Fibroblast of villous mesenchyme (primary cell): ENCODE measurements at regions not wholly inside any gene's neighbourhood (a gene's known extent, or its start where the extent isn't known, plus 50 kb on each side); places are given as distances from the start of the nearest gene placed in this dataset.

ENCODE experiments used
- DNase-seq: peaks from one replicate; pipeline ENCODE4 v3.0.0-alpha.2; 2010; ENCODE audit warnings: low read depth
- H3K4me3 ChIP-seq: 2 replicates; pipeline ENCODE4 v1.5.1; 2011; ENCODE audit warnings: low read depth, mild to moderate bottlenecking, low read length
- TF ChIP-seq, protein P1 (sequence below): IDR thresholded peaks from 2 replicates; pipeline ENCODE4 v1.5.1; 2012; ENCODE audit warnings: low read depth, mild to moderate bottlenecking, low read length; ENCODE audit not compliant: insufficient read depth

DNA sequence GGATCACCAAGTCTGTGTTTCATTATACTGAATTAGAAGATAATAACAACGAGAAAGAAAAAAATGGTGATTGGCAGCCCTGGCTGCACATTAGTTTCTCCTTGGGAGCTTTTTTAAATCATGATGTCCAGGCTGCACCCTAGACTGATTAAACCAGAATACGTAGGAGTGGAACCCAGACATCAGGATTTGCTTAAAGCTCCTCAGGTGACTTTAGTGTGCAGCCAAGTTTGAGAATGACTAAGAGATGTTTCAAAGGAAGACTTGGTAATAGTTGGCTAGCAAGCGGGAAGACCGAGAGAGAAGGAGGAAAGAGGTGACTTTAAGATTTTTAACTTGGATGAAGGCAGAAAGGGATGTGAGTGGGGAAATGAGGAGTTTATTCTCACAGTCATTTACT is 71.4 kb upstream of the SERP2 start:
- TF ChIP-seq, protein P1, sequence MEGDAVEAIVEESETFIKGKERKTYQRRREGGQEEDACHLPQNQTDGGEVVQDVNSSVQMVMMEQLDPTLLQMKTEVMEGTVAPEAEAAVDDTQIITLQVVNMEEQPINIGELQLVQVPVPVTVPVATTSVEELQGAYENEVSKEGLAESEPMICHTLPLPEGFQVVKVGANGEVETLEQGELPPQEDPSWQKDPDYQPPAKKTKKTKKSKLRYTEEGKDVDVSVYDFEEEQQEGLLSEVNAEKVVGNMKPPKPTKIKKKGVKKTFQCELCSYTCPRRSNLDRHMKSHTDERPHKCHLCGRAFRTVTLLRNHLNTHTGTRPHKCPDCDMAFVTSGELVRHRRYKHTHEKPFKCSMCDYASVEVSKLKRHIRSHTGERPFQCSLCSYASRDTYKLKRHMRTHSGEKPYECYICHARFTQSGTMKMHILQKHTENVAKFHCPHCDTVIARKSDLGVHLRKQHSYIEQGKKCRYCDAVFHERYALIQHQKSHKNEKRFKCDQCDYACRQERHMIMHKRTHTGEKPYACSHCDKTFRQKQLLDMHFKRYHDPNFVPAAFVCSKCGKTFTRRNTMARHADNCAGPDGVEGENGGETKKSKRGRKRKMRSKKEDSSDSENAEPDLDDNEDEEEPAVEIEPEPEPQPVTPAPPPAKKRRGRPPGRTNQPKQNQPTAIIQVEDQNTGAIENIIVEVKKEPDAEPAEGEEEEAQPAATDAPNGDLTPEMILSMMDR, result no peak
- H3K4me3 ChIP-seq, result no peak overlapping the region
- no peak for DNase-seq

DNA sequence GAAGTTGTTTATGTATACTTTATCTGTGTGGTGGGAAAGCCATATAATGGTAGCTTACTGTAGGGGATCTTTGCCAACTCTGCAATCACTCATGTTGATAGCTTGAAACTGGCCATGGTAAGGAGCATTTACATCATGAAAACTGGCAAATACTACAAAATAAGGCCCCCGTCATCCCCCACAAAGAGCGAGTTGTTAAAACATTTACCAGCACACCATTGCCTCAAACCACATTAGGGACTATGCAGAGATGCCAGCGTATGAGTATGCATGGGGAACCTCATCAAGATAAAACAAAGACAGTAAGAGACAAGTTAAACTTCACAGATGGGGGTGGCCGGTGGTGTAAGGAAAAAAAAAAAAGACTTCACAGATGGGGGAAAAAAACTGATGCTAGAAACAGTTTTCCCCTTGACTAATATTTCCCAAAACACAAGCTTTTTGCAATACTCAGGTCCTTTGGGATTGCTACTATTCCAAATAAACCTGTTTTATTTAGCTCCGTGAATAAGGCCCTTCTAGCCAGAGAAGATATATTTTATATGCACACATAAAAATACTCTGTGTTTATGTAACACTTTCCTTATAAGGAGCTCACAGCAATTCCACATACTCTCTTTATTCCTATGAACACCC is 70.6 kb upstream of the SERP2 start:
- DNase-seq, result peak; percentile 98
- H3K4me3 ChIP-seq, result no peak overlapping the region
- TF ChIP-seq, protein P1, result no peak

DNA sequence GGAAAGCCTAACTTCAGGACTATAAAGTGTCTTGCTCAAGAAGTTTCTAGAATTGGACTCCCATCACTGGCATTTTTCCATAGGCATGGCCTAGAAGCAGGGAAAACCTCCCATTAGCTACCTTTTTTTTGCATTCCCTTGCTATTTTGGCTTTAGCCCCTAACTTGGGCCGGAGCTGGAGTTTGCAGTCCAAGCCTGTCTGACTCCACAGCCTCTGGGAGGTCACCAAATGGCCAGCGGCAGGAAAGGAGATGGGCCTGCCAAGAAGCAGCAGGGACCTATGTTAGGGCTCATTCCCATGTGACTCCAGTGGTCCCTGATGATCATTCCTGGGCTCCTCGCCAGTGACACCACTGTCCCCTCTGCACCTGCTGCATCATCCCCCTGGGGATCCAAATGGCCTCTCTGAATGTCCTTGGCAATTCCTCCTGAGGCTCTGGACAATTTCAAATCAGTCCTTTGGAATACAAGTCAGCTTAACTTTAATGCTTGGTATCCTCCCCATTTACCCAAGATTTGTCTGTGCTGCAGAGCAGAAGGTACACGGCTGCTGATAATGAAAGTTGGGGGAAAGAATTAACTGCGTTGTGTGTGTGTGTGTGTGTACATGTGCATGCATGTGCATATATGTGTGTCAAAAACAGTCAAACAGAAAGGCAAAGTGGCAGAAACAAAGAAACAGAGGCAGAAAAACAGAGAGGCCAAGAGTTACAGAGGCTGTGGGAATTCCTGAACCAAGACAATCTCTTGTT is 69.8 kb upstream of the SERP2 start:
- TF ChIP-seq, protein P1, result no peak
- H3K4me3 ChIP-seq, result no peak overlapping the region
- peak; percentile 29 for DNase-seq

DNA sequence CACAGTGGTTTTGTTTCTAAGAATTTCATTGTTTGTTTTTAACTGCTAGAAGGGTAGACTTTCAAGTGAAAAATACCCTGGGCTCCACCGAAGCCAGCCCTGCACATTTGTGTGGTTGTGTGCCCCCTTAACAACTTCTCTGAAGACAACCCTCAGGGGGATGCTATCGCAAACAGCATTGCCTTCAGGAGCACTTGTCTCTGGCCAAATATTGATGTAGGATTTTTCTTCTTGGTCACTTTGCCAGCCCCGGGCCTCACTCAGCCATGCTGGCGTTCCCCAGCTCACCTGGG is 69.2 kb upstream of the SERP2 start:
- no peak overlapping the region for H3K4me3 ChIP-seq
- TF ChIP-seq, protein P1, result no peak
- DNase-seq, result no peak

DNA sequence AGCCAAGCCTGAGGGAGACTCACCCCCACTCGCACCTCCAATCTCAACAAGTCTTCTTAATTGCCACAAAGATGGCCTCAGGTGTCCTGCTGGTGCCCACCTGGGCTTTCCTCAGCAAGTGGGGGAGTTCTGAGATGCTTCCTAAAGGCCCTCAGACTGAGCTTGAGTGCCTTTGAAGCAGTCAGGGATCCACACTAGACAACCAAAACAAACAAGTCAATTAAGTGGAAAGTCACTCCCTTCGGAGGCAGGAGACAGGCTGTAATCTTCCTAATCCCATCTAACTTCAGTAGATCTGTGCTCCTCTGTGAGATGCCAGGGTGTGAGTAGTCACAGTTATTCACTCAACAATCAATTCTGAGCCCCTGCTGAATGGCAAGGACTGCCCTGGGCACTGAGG is 68.3 kb upstream of the SERP2 start:
- H3K4me3 ChIP-seq, result no peak overlapping the region
- TF ChIP-seq, protein P1, result no peak
- DNase-seq, result no peak

DNA sequence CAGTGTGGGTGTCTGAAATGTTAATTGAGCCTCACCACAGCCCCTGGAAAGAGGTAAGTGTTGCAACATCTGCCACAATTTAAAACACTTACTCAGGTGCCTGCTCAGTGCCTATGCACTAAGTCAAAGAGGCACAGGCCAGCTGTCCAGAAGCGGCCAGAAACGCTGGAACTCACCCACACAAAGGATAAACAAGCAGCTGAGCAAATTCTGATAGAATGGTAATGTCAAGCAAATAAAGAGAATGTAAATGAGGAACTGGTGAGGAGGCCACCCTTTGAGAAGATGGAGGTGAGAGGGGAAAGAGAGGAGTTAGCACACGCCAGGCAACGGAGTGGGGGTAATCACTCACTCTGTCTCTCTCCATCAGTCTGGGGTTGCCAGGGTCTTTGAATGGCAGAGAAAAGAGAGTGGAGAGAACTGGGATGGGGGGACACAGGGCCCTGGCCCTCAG is 67.7 kb upstream of the SERP2 start:
- no peak overlapping the region for H3K4me3 ChIP-seq
- DNase-seq, result peak; percentile 43
- TF ChIP-seq, protein P1, result no peak
